NCI-H345 treated with DMSO at 0.1 percent for 48 hours (cell line): ENCODE measurements at regions not wholly inside any gene's neighbourhood (a gene's known extent, or its start where the extent isn't known, plus 50 kb on each side); places are given as distances from the start of the nearest gene placed in this dataset.
A peak's percentile ranks its signal among the peaks of the same experiment; 100 is the strongest.
"Not testable (repeated sequence)": the region's sequence is repeated elsewhere in the genome, so short reads cannot be mapped to it uniquely, and the experiment has no call there.

Source experiments
- DNase-seq: peaks from one replicate; lab custom pipeline; 2025; ENCODE audit not compliant: unreplicated experiment; lab: John Stamatoyannopoulos, UW

GRCh38 chr10:53230651-53231050, 458.1 kb upstream of the MBL2 start:
- no peak for DNase-seq

- DNase-seq = peak; percentile 89
Observed at GRCh38 chr10:53223851-53224250, 451.3 kb upstream of the MBL2 start.

- no peak for DNase-seq
Observed at GRCh38 chr10:53222806-53223205, 450.2 kb upstream of the MBL2 start.

- DNase-seq = no peak
Observed at GRCh38 chr10:53209944-53210611, 437.5 kb upstream of the MBL2 start.

- no peak for DNase-seq
Observed at GRCh38 chr10:53183733-53184132, 411.1 kb upstream of the MBL2 start.

GRCh38 chr10:53177468-53177867, 404.9 kb upstream of the MBL2 start:
- DNase-seq = no peak

- DNase-seq = no peak
Observed at GRCh38 chr10:53166325-53166724, 393.7 kb upstream of the MBL2 start.

GRCh38 chr10:53162856-53163255, 390.3 kb upstream of the MBL2 start:
- no peak for DNase-seq

- DNase-seq = no peak
Observed at GRCh38 chr10:53161231-53161630, 388.6 kb upstream of the MBL2 start.

- DNase-seq = not testable (repeated sequence)
Observed at GRCh38 chr10:53155674-53156073, 383.1 kb upstream of the MBL2 start.

GRCh38 chr10:53153831-53154230, 381.2 kb upstream of the MBL2 start:
- DNase-seq = no peak

GRCh38 chr10:53140506-53140905, 367.9 kb upstream of the MBL2 start:
- DNase-seq = no peak

- no peak for DNase-seq
Observed at GRCh38 chr10:53135897-53136253, 363.3 kb upstream of the MBL2 start.

GRCh38 chr10:53135213-53135896, 362.8 kb upstream of the MBL2 start:
- DNase-seq = no peak

- DNase-seq = no peak
Observed at GRCh38 chr10:53134050-53134449, 361.5 kb upstream of the MBL2 start.

GRCh38 chr10:53130337-53130736, 357.8 kb upstream of the MBL2 start:
- no peak for DNase-seq

- no peak for DNase-seq
Observed at GRCh38 chr10:53127686-53128085, 355.1 kb upstream of the MBL2 start.

GRCh38 chr10:53123311-53123710, 350.7 kb upstream of the MBL2 start:
- no peak for DNase-seq

- DNase-seq = no peak
Observed at GRCh38 chr10:53122281-53122680, 349.7 kb upstream of the MBL2 start.

- no peak for DNase-seq
Observed at GRCh38 chr10:53115660-53116059, 343.1 kb upstream of the MBL2 start.

- DNase-seq = no peak
Observed at GRCh38 chr10:53111529-53111928, 338.9 kb upstream of the MBL2 start.

GRCh38 chr10:53109320-53109719, 336.7 kb upstream of the MBL2 start:
- DNase-seq = no peak
